BLaER1 (cell line): ENCODE measurements at regions not wholly inside any gene's neighbourhood (a gene's known extent, or its start where the extent isn't known, plus 50 kb on each side); places are given as distances from the start of the nearest gene placed in this dataset.

Experiments
- H3K27ac ChIP-seq: shearing (Covaris generic); formaldehyde crosslinking; 2 replicates; pipeline ENCODE4 v1.8.1; 2022
- H3K27me3 ChIP-seq: shearing (Covaris generic); formaldehyde crosslinking; 2 replicates; pipeline ENCODE4 v1.8.1; 2022
- H3K36me3 ChIP-seq: shearing (Covaris generic); formaldehyde crosslinking; 2 replicates; pipeline ENCODE4 v1.8.1; 2022
- H3K4me1 ChIP-seq: shearing (Covaris generic); formaldehyde crosslinking; 2 replicates; pipeline ENCODE4 v1.8.1; 2022
- H3K4me2 ChIP-seq: shearing (Covaris generic); formaldehyde crosslinking; 2 replicates; pipeline ENCODE4 v1.8.1; 2022
- H3K4me3 ChIP-seq: shearing (Covaris generic); formaldehyde crosslinking; 2 replicates; pipeline ENCODE4 v1.8.1; 2022
- H3K9ac ChIP-seq: shearing (Covaris generic); formaldehyde crosslinking; 2 replicates; pipeline ENCODE4 v1.8.1; 2022
- H3K9me3 ChIP-seq: shearing (Covaris generic); formaldehyde crosslinking; 2 replicates; pipeline ENCODE4 v1.8.1; 2022
- H4K20me1 ChIP-seq: shearing (Covaris generic); formaldehyde crosslinking; 2 replicates; pipeline ENCODE4 v1.8.1; 2022
- Cebpa-rat ChIP-seq: shearing (Covaris generic); IDR thresholded peaks from 2 replicates; pipeline ENCODE4 v1.8.1; 2022

- Histone ChIP-seq H3K9me3 (peaks cover 19% of the 10 kb centered on the region), H3K4me2 (peak overlapping the region; percentile 17; the same call in 1 of the 2 replicates), H3K27me3 (no peaks in the 10 kb centered on the region), H3K4me3 (no peak overlapping the region), H3K9ac (no peak overlapping the region), H3K27ac (no peak overlapping the region), H3K36me3 (no peaks in the 10 kb centered on the region), H4K20me1 (no peaks in the 10 kb centered on the region), H3K4me1 (peaks cover 38% of the 10 kb centered on the region)
- TF ChIP-seq Cebpa-rat, result no peak
Measured at GRCh38 chr20:60804918-60805630, 447.0 kb upstream of the CDH4 start.

GRCh38 chr20:60806354-60806753, 445.7 kb upstream of the CDH4 start:
- Histone ChIP-seq H3K27ac (no peak overlapping the region), H3K9ac (no peak overlapping the region), H3K4me3 (no peak overlapping the region), H4K20me1 (no peaks in the 10 kb centered on the region), H3K4me1 (peaks cover 38% of the 10 kb centered on the region), H3K27me3 (no peaks in the 10 kb centered on the region), H3K4me2 (peak overlapping the region; percentile 17), H3K36me3 (no peaks in the 10 kb centered on the region), H3K9me3 (peaks cover 17% of the 10 kb centered on the region)
- no peak for TF ChIP-seq Cebpa-rat

DNA sequence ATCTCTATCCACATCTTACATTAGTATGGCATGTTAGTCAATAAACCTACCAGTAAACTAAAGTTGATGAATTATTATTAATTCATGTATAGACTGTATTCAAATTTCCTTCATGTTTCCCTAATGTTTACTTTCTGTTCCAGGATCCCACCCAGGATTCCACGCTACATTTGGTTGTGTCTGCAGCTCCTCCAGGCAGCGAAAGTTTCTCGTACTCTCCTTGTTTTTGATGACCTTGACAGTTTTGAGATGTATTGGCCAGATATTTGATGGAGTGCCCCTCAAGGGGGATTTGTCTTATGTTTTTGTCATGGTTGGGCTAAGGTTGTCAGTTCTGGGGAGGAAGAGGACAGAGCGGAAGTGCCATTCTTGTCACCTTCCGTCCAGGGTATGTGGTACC, 445.2 kb upstream of the CDH4 start:
- Histone ChIP-seq H3K4me3 (no peak overlapping the region), H3K36me3 (no peaks in the 10 kb centered on the region), H4K20me1 (no peaks in the 10 kb centered on the region), H3K27ac (no peak overlapping the region), H3K4me2 (no peak overlapping the region), H3K27me3 (no peaks in the 10 kb centered on the region), H3K9ac (no peak overlapping the region), H3K4me1 (peaks cover 37% of the 10 kb centered on the region), H3K9me3 (peaks cover 17% of the 10 kb centered on the region)
- no peak for TF ChIP-seq Cebpa-rat

- no peak for TF ChIP-seq Cebpa-rat
- H3K27ac ChIP-seq, result no peak overlapping the region
Measured at GRCh38 chr20:60808003-60808672, 443.9 kb upstream of the CDH4 start.

GRCh38 chr20:60808701-60809100, 443.4 kb upstream of the CDH4 start:
- no peak for TF ChIP-seq Cebpa-rat
- Histone ChIP-seq H3K9me3 (peaks cover 21% of the 10 kb centered on the region), H4K20me1 (no peaks in the 10 kb centered on the region), H3K4me3 (no peak overlapping the region), H3K36me3 (no peaks in the 10 kb centered on the region), H3K4me1 (peaks cover 20% of the 10 kb centered on the region), H3K27me3 (no peaks in the 10 kb centered on the region), H3K27ac (no peak overlapping the region), H3K9ac (no peak overlapping the region), H3K4me2 (no peak overlapping the region)

More at GRCh38 chr20:60808003-60808672, 443.9 kb upstream of the CDH4 start:
- H3K36me3 ChIP-seq, result no peaks in the 10 kb centered on the region
- H3K9me3 ChIP-seq, result peaks cover 21% of the 10 kb centered on the region
- no peak overlapping the region for H3K4me3 ChIP-seq
- H4K20me1 ChIP-seq, result no peaks in the 10 kb centered on the region
- no peaks in the 10 kb centered on the region for H3K27me3 ChIP-seq
- peaks cover 24% of the 10 kb centered on the region for H3K4me1 ChIP-seq
- no peak overlapping the region for H3K4me2 ChIP-seq
- H3K9ac ChIP-seq, result no peak overlapping the region

DNA sequence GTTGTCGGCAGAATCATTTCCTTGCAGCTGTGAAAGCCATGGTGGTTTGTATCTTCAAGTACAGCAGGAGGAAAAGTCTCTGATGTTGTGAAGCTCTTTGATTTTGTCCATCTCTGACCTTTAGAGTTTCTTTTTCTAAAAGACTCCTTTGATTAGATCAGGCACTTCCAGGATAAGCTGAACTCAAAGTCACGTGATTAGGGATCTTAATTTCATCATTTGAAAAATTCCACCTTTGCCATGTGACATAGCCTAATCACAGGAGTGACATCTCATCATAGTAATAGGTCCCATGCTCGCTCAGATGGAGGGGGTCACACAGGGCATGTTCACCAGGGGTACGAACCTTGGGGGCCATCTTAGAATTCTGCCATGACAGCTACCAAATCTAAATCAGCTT, 441.5 kb upstream of the CDH4 start:
- TF ChIP-seq Cebpa-rat, result no peak

DNA sequence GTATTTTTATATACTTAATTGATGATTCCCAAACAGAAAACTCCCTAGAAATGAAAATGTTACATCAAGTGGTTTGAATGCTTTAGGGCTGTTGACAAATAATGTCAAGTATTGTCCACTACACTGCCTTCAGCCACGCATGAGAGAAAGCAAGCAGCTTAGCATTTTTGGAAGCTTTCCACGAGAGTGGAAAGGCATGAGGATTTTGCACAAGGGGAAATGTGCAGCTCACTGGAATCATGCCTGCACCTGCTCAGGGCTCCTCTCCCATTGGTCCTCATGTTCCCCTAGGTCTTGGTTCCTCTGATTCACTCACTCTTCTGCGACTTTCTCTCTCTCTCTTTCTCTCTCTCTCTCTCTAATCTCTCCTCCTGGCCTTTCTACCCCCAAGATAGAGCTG, 439.5 kb upstream of the CDH4 start:
- Histone ChIP-seq H3K27ac (no peak overlapping the region), H3K4me3 (no peak overlapping the region), H3K4me2 (no peak overlapping the region), H3K9ac (no peak overlapping the region), H3K9me3 (peaks cover 42% of the 10 kb centered on the region), H3K36me3 (no peaks in the 10 kb centered on the region), H4K20me1 (no peaks in the 10 kb centered on the region), H3K27me3 (no peaks in the 10 kb centered on the region), H3K4me1 (no peaks in the 10 kb centered on the region)
- no peak for TF ChIP-seq Cebpa-rat

More for the DNA sequence above, 441.5 kb upstream of the CDH4 start:
- Histone ChIP-seq H4K20me1 (no peaks in the 10 kb centered on the region), H3K27me3 (no peaks in the 10 kb centered on the region), H3K4me3 (no peak overlapping the region), H3K4me2 (no peak overlapping the region), H3K9me3 (peaks cover 26% of the 10 kb centered on the region), H3K4me1 (peaks cover 9% of the 10 kb centered on the region), H3K9ac (no peak overlapping the region), H3K27ac (no peak overlapping the region), H3K36me3 (no peaks in the 10 kb centered on the region)

- Histone ChIP-seq H3K9ac (no peak overlapping the region), H3K27me3 (no peaks in the 10 kb centered on the region), H3K4me1 (no peaks in the 10 kb centered on the region), H4K20me1 (no peaks in the 10 kb centered on the region), H3K4me3 (no peak overlapping the region), H3K36me3 (no peaks in the 10 kb centered on the region), H3K9me3 (peaks cover 42% of the 10 kb centered on the region), H3K27ac (no peak overlapping the region), H3K4me2 (no peak overlapping the region)
- no peak for TF ChIP-seq Cebpa-rat
Measured at GRCh38 chr20:60813066-60813465, 439.0 kb upstream of the CDH4 start.

DNA sequence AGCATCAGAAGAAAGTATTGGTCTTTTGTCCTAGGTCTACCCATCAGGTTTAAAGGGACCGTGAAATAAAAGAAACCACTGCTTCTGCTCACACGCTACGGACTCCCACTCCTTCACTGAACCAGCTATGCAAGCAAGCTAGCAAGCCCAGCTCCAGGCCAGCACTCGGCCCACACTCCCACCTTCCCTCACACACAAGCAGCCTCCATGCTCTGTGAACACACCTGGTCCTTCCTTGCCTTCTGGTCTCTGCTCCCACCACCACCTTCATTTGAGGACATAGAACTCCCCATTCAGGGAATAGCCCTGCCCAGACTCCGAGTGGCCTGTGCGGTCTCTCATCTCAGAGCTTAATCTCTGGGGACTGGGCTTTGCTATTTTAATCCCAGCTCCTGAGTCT, 436.4 kb upstream of the CDH4 start:
- Histone ChIP-seq H3K4me1 (peaks cover 11% of the 10 kb centered on the region), H3K36me3 (no peaks in the 10 kb centered on the region), H3K27ac (no peak overlapping the region), H3K9me3 (peaks cover 38% of the 10 kb centered on the region), H3K27me3 (no peaks in the 10 kb centered on the region), H3K4me2 (no peak overlapping the region), H4K20me1 (no peaks in the 10 kb centered on the region), H3K4me3 (no peak overlapping the region), H3K9ac (no peak overlapping the region)
- no peak for TF ChIP-seq Cebpa-rat

GRCh38 chr20:60816901-60817300, 435.2 kb upstream of the CDH4 start:
- H3K36me3 ChIP-seq, result no peaks in the 10 kb centered on the region
- H3K4me1 ChIP-seq, result peaks cover 24% of the 10 kb centered on the region
- H4K20me1 ChIP-seq, result no peaks in the 10 kb centered on the region
- H3K9me3 ChIP-seq, result peaks cover 26% of the 10 kb centered on the region
- no peak overlapping the region for H3K4me3 ChIP-seq
- H3K27ac ChIP-seq, result no peak overlapping the region
- no peak for TF ChIP-seq Cebpa-rat
- H3K9ac ChIP-seq, result no peak overlapping the region
- H3K4me2 ChIP-seq, result no peak overlapping the region
- H3K27me3 ChIP-seq, result no peaks in the 10 kb centered on the region
